ENCODE measurements at regions not wholly inside any gene's neighbourhood (a gene's known extent, or its start where the extent isn't known, plus 50 kb on each side); places are given as distances from the start of the nearest gene placed in this dataset.

DNA sequence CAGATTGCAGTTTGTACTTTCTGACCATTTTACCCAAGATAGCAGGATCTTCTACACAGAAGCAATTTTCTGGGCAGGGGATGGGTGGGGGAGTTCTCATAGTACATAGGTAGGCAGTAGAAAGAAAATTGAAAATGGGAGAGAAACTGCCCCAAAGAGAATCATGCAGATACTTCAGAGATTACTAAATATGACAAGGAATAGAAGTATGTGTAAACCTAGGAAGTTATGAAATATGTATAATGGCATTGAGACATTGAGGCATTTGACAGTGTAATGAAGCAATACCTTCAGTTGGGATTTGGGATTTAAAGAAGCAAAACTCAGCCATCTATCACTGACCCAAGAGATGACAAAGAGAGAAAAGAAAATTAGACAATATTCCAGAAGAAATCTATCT, 233.0 kb downstream of the PTN start:
- no peak for TF ChIP-seq POLR2A (IDR thresholded peaks at IDR 0.05)
- TF ChIP-seq, protein P1, sequence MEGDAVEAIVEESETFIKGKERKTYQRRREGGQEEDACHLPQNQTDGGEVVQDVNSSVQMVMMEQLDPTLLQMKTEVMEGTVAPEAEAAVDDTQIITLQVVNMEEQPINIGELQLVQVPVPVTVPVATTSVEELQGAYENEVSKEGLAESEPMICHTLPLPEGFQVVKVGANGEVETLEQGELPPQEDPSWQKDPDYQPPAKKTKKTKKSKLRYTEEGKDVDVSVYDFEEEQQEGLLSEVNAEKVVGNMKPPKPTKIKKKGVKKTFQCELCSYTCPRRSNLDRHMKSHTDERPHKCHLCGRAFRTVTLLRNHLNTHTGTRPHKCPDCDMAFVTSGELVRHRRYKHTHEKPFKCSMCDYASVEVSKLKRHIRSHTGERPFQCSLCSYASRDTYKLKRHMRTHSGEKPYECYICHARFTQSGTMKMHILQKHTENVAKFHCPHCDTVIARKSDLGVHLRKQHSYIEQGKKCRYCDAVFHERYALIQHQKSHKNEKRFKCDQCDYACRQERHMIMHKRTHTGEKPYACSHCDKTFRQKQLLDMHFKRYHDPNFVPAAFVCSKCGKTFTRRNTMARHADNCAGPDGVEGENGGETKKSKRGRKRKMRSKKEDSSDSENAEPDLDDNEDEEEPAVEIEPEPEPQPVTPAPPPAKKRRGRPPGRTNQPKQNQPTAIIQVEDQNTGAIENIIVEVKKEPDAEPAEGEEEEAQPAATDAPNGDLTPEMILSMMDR (IDR thresholded peaks at IDR 0.05), result no peak
